ENCODE measurements at regions not wholly inside any gene's neighbourhood (a gene's known extent, or its start where the extent isn't known, plus 50 kb on each side); places are given as distances from the start of the nearest gene placed in this dataset.

- TF ChIP-seq FOXM1 (IDR thresholded peaks at IDR 0.05; ENCODE audit: borderline replicate concordance, low read depth) (no peak), TEAD4 (IDR thresholded peaks at IDR 0.05) (no peak), CEBPB (IDR thresholded peaks at IDR 0.05) (no peak), TAF1 (IDR thresholded peaks at IDR 0.05; ENCODE audit: low read depth) (no peak), MAX (IDR thresholded peaks at IDR 0.05) (no peak), EP300 (IDR thresholded peaks at IDR 0.05; ENCODE audit: borderline replicate concordance) (no peak)
Measured at GRCh38 chr7:15854841-15855524, 168.5 kb upstream of the MEOX2 start.

GRCh38 chr7:15853832-15854470 lies 167.5 kb upstream of the MEOX2 start:
- TF ChIP-seq RAD21 (IDR thresholded peaks at IDR 0.05; ENCODE audit: low read depth) (no peak), CREB1 (IDR thresholded peaks at IDR 0.05; ENCODE audit: low read depth) (no peak), TCF12 (IDR thresholded peaks at IDR 0.05; ENCODE audit: low read depth) (no peak), CEBPB (IDR thresholded peaks at IDR 0.05) (no peak)

GRCh38 chr7:15851201-15851600 lies 164.7 kb upstream of the MEOX2 start:
- TF ChIP-seq MAX (IDR thresholded peaks at IDR 0.05) (no peak), EP300 (IDR thresholded peaks at IDR 0.05; ENCODE audit: borderline replicate concordance) (no peak), RAD21 (IDR thresholded peaks at IDR 0.05; ENCODE audit: low read depth) (no peak)

GRCh38 chr7:15848901-15849300 lies 162.4 kb upstream of the MEOX2 start:
- no peak for TF ChIP-seq EGR1 (IDR thresholded peaks at IDR 0.05)
- TF ChIP-seq ZBTB7A (IDR thresholded peaks at IDR 0.05; ENCODE audit: low read depth): no peak
- no peak for TF ChIP-seq FOXM1 (IDR thresholded peaks at IDR 0.05; ENCODE audit: borderline replicate concordance, low read depth)
- no peak for TF ChIP-seq EP300 (IDR thresholded peaks at IDR 0.05; ENCODE audit: borderline replicate concordance)
- no peak for TF ChIP-seq USF1 (IDR thresholded peaks at IDR 0.05)
- no peak for TF ChIP-seq TAF1 (IDR thresholded peaks at IDR 0.05; ENCODE audit: low read depth)
- no peak for TF ChIP-seq MAX (IDR thresholded peaks at IDR 0.05)
- no peak for TF ChIP-seq CEBPB (IDR thresholded peaks at IDR 0.05)
- TF ChIP-seq CREB1 (IDR thresholded peaks at IDR 0.05; ENCODE audit: low read depth): no peak
- TF ChIP-seq TEAD4 (IDR thresholded peaks at IDR 0.05): no peak

- TF ChIP-seq NFIC (IDR thresholded peaks at IDR 0.05) (no peak), CEBPB (IDR thresholded peaks at IDR 0.05) (no peak), USF1 (IDR thresholded peaks at IDR 0.05) (no peak), ZBTB7A (IDR thresholded peaks at IDR 0.05; ENCODE audit: low read depth) (no peak), RAD21 (IDR thresholded peaks at IDR 0.05; ENCODE audit: low read depth) (no peak), CREB1 (IDR thresholded peaks at IDR 0.05; ENCODE audit: low read depth) (no peak), TCF12 (IDR thresholded peaks at IDR 0.05; ENCODE audit: low read depth) (no peak), EP300 (IDR thresholded peaks at IDR 0.05; ENCODE audit: borderline replicate concordance) (no peak), TAF1 (IDR thresholded peaks at IDR 0.05; ENCODE audit: low read depth) (no peak)
Measured at GRCh38 chr7:15848362-15848761, 161.9 kb upstream of the MEOX2 start.

- no peak for TF ChIP-seq TAF1 (IDR thresholded peaks at IDR 0.05; ENCODE audit: low read depth)
Measured at GRCh38 chr7:15845868-15846267, 159.4 kb upstream of the MEOX2 start.

- no peak for TF ChIP-seq FOXM1 (IDR thresholded peaks at IDR 0.05; ENCODE audit: borderline replicate concordance, low read depth)
- TF ChIP-seq CREB1 (IDR thresholded peaks at IDR 0.05; ENCODE audit: low read depth): no peak
- TF ChIP-seq USF1 (IDR thresholded peaks at IDR 0.05): no peak
- no peak for TF ChIP-seq TCF12 (IDR thresholded peaks at IDR 0.05; ENCODE audit: low read depth)
- TF ChIP-seq MAX (IDR thresholded peaks at IDR 0.05): no peak
- no peak for TF ChIP-seq EP300 (IDR thresholded peaks at IDR 0.05; ENCODE audit: borderline replicate concordance)
- no peak for TF ChIP-seq REST (IDR thresholded peaks at IDR 0.05; ENCODE audit: low read depth)
- no peak for TF ChIP-seq ZBTB7A (IDR thresholded peaks at IDR 0.05; ENCODE audit: low read depth)
- TF ChIP-seq YY1 (IDR thresholded peaks at IDR 0.05; ENCODE audit: low read depth): no peak
- TF ChIP-seq TAF1 (IDR thresholded peaks at IDR 0.05; ENCODE audit: low read depth): no peak
- TF ChIP-seq RAD21 (IDR thresholded peaks at IDR 0.05; ENCODE audit: low read depth): no peak
- TF ChIP-seq EGR1 (IDR thresholded peaks at IDR 0.05): no peak
- TF ChIP-seq NFIC (IDR thresholded peaks at IDR 0.05): no peak
- TF ChIP-seq CEBPB (IDR thresholded peaks at IDR 0.05): no peak
- no peak for TF ChIP-seq TEAD4 (IDR thresholded peaks at IDR 0.05)
Measured at GRCh38 chr7:15845461-15845860, 159.0 kb upstream of the MEOX2 start.
